Tibial artery (tissue), 4 donors: ENCODE measurements at regions not wholly inside any gene's neighbourhood (a gene's known extent, or its start where the extent isn't known, plus 50 kb on each side); places are given as distances from the start of the nearest gene placed in this dataset.
"Not testable (repeated sequence)": the region's sequence is repeated elsewhere in the genome, so short reads cannot be mapped to it uniquely, and the experiment has no call there.

Experiments used
- DNase-seq, 2 donors: peaks; one replicate each; pipeline ENCODE4 v3.0.0-alpha.2; 2019
- H3K27ac ChIP-seq, 2 donors: fragments of 200-600 bp; sonication (generic) in 1 of 2; 1 replicate in 1 of 2; 2 replicates in 1 of 2; pipeline ENCODE4 v1.5.1; 2018 to 2019; ENCODE audit warnings: mild to moderate bottlenecking in 1 of 2
- H3K27me3 ChIP-seq, 2 donors: fragments of 200-600 bp; sonication (generic) in 1 of 2; one replicate each; pipeline versions ENCODE4 v1.5.1 to v1.6.0; 2016 to 2019
- H3K36me3 ChIP-seq, 3 donors: fragments of 200-600 bp; sonication (generic) in 2 of 3; one replicate each; pipeline ENCODE4 v1.5.1; 2016 to 2019; ENCODE audit warnings: mild to moderate bottlenecking in 2 of 3
- H3K4me1 ChIP-seq, 4 donors: fragments of 200-600 bp; sonication (generic) in 2 of 4; 1 replicate in 3 of 4; 2 replicates in 1 of 4; pipeline ENCODE4 v1.5.1; 2016 to 2019
- H3K4me3 ChIP-seq, 2 donors: fragments of 200-600 bp; sonication (generic) in 1 of 2; 1 replicate in 1 of 2; 2 replicates in 1 of 2; pipeline ENCODE4 v1.5.1; 2018 to 2019; ENCODE audit warnings: mild to moderate bottlenecking in 2 of 2
- H3K9me3 ChIP-seq, 3 donors: fragments of 200-600 bp; sonication (generic) in 1 of 3; one replicate each; pipeline ENCODE4 v1.5.1; 2016 to 2019
- CTCF ChIP-seq, 2 experiments: fragments of 200-600 bp in 1 of 2; fragments of 450-650 bp in 1 of 2; IDR thresholded peaks; one replicate each; pipeline ENCODE4 v1.5.1; 2017 to 2019; ENCODE audit warnings: antibody characterized with exemption in 2 of 2, mild to moderate bottlenecking in 1 of 2, moderate library complexity in 1 of 2
- intact Hi-C: fragments of 100-400 bp; cut with DNase I; formaldehyde crosslinking; loops from one replicate; pipeline ENCODE4 v1.15.0; 2023; ENCODE audit warnings: low total_unique reads

DNA sequence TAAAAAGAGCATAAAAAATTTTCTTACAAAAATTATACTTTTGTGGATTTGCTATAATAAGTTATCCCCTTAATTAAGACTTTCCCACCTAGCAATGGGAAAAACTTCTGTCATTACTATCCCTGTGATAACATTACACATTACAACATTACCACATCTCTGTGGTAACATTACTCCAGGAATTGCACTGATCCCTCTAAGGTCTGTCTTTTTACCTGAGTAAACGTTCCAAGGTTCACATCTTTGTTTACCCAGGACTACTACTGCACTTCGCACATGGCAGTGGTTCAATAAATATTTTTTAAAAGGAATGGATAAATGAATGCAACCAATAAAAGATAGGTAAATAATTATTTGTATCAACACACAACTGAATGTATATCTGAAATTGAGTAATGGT is 92.4 kb upstream of the NOX4 start:
- Histone ChIP-seq H3K27ac (no peak overlapping the region), H3K9me3 (no peaks in the 10 kb centered on the region), H3K36me3 (no peaks in the 10 kb centered on the region), H3K4me3 (no peak overlapping the region), H3K4me1 (no peaks in the 10 kb centered on the region), H3K27me3 (no peaks in the 10 kb centered on the region)
- intact Hi-C loops: no loop called here
- no peak for TF ChIP-seq CTCF (IDR thresholded peaks at IDR 0.05)
- DNase-seq: no peak

- H3K4me1 ChIP-seq, intact Hi-C loops, H3K9me3 ChIP-seq, H3K27ac ChIP-seq, H3K27me3 ChIP-seq, H3K36me3 ChIP-seq, H3K4me3 ChIP-seq, DNase-seq: not testable (repeated sequence)
Measured at GRCh38 chr11:89585046-89585445, 93.9 kb upstream of the NOX4 start.

DNA sequence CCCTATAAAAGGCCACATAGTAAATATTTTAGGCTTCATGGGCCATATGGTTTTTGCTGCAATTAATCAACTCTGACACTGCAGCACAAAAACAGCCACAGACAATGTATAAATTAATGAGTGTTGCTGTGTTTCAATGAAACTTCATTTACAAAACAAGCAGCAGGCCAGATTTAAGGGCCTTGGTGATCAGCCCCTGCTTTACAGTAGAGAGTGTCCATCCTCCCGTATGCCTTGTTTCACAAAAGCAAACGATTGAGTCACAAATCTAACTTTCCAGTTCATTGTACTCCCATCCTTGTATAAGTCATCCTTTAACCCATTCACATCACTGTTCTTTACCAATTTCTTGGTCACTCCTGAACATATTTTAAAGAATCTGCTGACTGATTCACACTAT is 94.3 kb upstream of the NOX4 start:
- intact Hi-C loops, DNase-seq, H3K9me3 ChIP-seq, H3K4me3 ChIP-seq, H3K27ac ChIP-seq, H3K27me3 ChIP-seq, H3K4me1 ChIP-seq, H3K36me3 ChIP-seq: not testable (repeated sequence)

- H3K36me3 ChIP-seq, H3K27me3 ChIP-seq, H3K4me3 ChIP-seq, H3K4me1 ChIP-seq, H3K9me3 ChIP-seq, DNase-seq, H3K27ac ChIP-seq, intact Hi-C loops: not testable (repeated sequence)
Measured at GRCh38 chr11:89589413-89589812, 98.2 kb upstream of the NOX4 start.

DNA sequence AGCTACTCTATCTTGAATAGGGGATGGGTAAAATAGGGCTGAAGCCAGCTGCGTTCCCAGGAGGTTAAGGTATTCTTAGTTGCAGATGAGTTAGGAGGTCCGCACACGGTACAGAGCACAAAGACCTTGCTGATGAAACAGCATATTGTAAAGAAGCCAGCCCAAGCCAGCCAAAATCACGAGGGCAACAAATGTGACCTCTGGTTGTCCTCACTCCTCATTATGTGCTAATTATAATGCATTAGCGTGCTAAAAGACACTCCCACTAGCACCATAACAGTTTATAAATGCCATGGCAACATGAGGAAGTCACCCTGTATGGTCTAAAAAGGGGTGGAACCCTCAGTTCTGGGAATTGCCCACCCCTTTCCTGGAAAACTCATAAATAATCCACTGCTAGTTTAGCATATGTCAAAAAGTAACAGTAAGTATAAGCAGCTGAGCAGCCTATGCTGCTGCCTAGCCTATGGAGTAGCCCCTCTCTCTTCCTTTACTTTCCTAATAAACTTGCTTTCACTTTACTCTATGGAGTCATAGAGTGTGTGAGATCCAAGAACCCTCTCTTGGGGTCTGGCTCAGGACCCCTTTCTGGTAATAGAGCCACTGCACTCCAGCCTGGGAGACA is 98.9 kb upstream of the NOX4 start:
- H3K27ac ChIP-seq, H3K4me3 ChIP-seq, intact Hi-C loops: not testable (repeated sequence)

GRCh38 chr11:89601263-89601662 is 108.8 kb upstream of the TRIM77 start:
- not testable (repeated sequence) for DNase-seq

More for the DNA sequence above, 98.9 kb upstream of the NOX4 start:
- H3K9me3 ChIP-seq, DNase-seq, H3K27me3 ChIP-seq, H3K36me3 ChIP-seq, H3K4me1 ChIP-seq: not testable (repeated sequence)

GRCh38 chr11:89604281-89604680 is 105.8 kb upstream of the TRIM77 start:
- no peak overlapping the region for H3K4me3 ChIP-seq
- no peaks in the 10 kb centered on the region for H3K4me1 ChIP-seq
- H3K27me3 ChIP-seq: no peaks in the 10 kb centered on the region
- peaks cover 0 to 6% (median 0%) of the 10 kb centered on the region in 3 donors for H3K9me3 ChIP-seq
- no peak overlapping the region for H3K27ac ChIP-seq
- intact Hi-C loops: no loop called here
- H3K36me3 ChIP-seq: no peaks in the 10 kb centered on the region
- no peak for DNase-seq
- TF ChIP-seq CTCF (IDR thresholded peaks at IDR 0.05): no peak

More at GRCh38 chr11:89601263-89601662, 108.8 kb upstream of the TRIM77 start:
- H3K27me3 ChIP-seq, H3K27ac ChIP-seq, H3K4me3 ChIP-seq, H3K9me3 ChIP-seq, H3K36me3 ChIP-seq, H3K4me1 ChIP-seq, intact Hi-C loops: not testable (repeated sequence)

DNA sequence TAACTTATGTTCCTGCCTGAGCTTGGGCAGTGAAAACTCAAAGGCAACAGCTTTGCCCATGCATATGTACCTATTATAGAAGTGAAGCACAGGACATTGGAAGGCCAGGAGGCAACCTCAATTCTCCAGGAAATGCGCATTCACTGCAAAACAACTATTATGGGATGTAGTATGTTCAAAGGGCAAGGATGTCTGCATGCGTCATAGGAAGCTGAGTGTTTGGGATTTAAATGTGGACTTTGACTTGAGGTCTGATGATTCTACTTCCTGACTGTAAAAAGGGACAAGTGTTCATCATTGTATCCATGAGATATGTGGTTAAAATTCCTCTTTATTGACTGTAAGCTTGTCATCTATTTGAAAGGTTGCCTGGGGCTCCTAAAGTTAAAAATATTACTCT is 103.3 kb upstream of the TRIM77 start:
- H3K36me3 ChIP-seq, DNase-seq, H3K4me3 ChIP-seq, intact Hi-C loops, H3K4me1 ChIP-seq, H3K27ac ChIP-seq, H3K9me3 ChIP-seq, H3K27me3 ChIP-seq: not testable (repeated sequence)

GRCh38 chr11:89607497-89607896 is 102.6 kb upstream of the TRIM77 start:
- H3K9me3 ChIP-seq, H3K4me3 ChIP-seq, H3K27ac ChIP-seq, H3K36me3 ChIP-seq, intact Hi-C loops, H3K27me3 ChIP-seq, H3K4me1 ChIP-seq, DNase-seq: not testable (repeated sequence)
